GM19455 (cell line): ENCODE measurements at regions not wholly inside any gene's neighbourhood (a gene's known extent, or its start where the extent isn't known, plus 50 kb on each side); places are given as distances from the start of the nearest gene placed in this dataset.
A peak's percentile ranks its signal among the peaks of the same experiment; 100 is the strongest.
"Not testable (repeated sequence)": the region's sequence is repeated elsewhere in the genome, so short reads cannot be mapped to it uniquely, and the experiment has no call there.

Experiments used
- ATAC-seq: cut with Tn5 transposase; IDR thresholded peaks from one replicate; pipeline ENCODE4 v1.9.1; 2021; ENCODE audit not compliant: unreplicated experiment

- no peak for ATAC-seq
Observed at GRCh38 chrX:52261125-52261462, 76.4 kb downstream of the MAGED4 start.

- ATAC-seq = peak; percentile 99
Observed at GRCh38 chrX:52261463-52262194, 76.9 kb downstream of the MAGED4 start.

- ATAC-seq = peak; percentile 19
Observed at GRCh38 chrX:52262195-52262546, 77.5 kb downstream of the MAGED4 start.

GRCh38 chrX:52263417-52263816 is 78.7 kb downstream of the MAGED4 start:
- no peak for ATAC-seq

GRCh38 chrX:52265713-52266112 is 81.0 kb downstream of the MAGED4 start:
- ATAC-seq = no peak

GRCh38 chrX:52268502-52268901 is 83.8 kb downstream of the MAGED4 start:
- not testable (repeated sequence) for ATAC-seq

- no peak for ATAC-seq
Observed at GRCh38 chrX:52270453-52271116, 85.9 kb downstream of the MAGED4 start.

GRCh38 chrX:52271206-52271605 is 86.5 kb downstream of the MAGED4 start:
- ATAC-seq = no peak

- no peak for ATAC-seq
Observed at GRCh38 chrX:52277666-52278065, 91.2 kb upstream of the XAGE2 start.

- ATAC-seq = no peak
Observed at GRCh38 chrX:52280812-52281211, 88.0 kb upstream of the XAGE2 start.

- no peak for ATAC-seq
Observed at GRCh38 chrX:52284865-52285264, 84.0 kb upstream of the XAGE2 start.

- not testable (repeated sequence) for ATAC-seq
Observed at GRCh38 chrX:52298968-52299367, 69.9 kb upstream of the XAGE2 start.

- ATAC-seq = not testable (repeated sequence)
Observed at GRCh38 chrX:52308532-52308931, 60.3 kb upstream of the XAGE2 start.
